Tibial artery (tissue), 4 donors: ENCODE measurements at regions not wholly inside any gene's neighbourhood (a gene's known extent, or its start where the extent isn't known, plus 50 kb on each side); places are given as distances from the start of the nearest gene placed in this dataset.

Experiments used
- DNase-seq, 2 donors: peaks; one replicate each; pipeline ENCODE4 v3.0.0-alpha.2; 2019
- H3K27ac ChIP-seq, 2 donors: fragments of 200-600 bp; sonication (generic) in 1 of 2; 1 replicate in 1 of 2; 2 replicates in 1 of 2; pipeline ENCODE4 v1.5.1; 2018 to 2019; ENCODE audit warnings: mild to moderate bottlenecking in 1 of 2
- H3K27me3 ChIP-seq, 2 donors: fragments of 200-600 bp; sonication (generic) in 1 of 2; one replicate each; pipeline versions ENCODE4 v1.5.1 to v1.6.0; 2016 to 2019
- H3K36me3 ChIP-seq, 3 donors: fragments of 200-600 bp; sonication (generic) in 2 of 3; one replicate each; pipeline ENCODE4 v1.5.1; 2016 to 2019; ENCODE audit warnings: mild to moderate bottlenecking in 2 of 3
- H3K4me1 ChIP-seq, 4 donors: fragments of 200-600 bp; sonication (generic) in 2 of 4; 1 replicate in 3 of 4; 2 replicates in 1 of 4; pipeline ENCODE4 v1.5.1; 2016 to 2019
- H3K4me3 ChIP-seq, 2 donors: fragments of 200-600 bp; sonication (generic) in 1 of 2; 1 replicate in 1 of 2; 2 replicates in 1 of 2; pipeline ENCODE4 v1.5.1; 2018 to 2019; ENCODE audit warnings: mild to moderate bottlenecking in 2 of 2
- H3K9me3 ChIP-seq, 3 donors: fragments of 200-600 bp; sonication (generic) in 1 of 3; one replicate each; pipeline ENCODE4 v1.5.1; 2016 to 2019
- CTCF ChIP-seq, 2 experiments: fragments of 200-600 bp in 1 of 2; fragments of 450-650 bp in 1 of 2; IDR thresholded peaks; one replicate each; pipeline ENCODE4 v1.5.1; 2017 to 2019; ENCODE audit warnings: antibody characterized with exemption in 2 of 2, mild to moderate bottlenecking in 1 of 2, moderate library complexity in 1 of 2
- intact Hi-C: fragments of 100-400 bp; cut with DNase I; formaldehyde crosslinking; loops from one replicate; pipeline ENCODE4 v1.15.0; 2023; ENCODE audit warnings: low total_unique reads

DNA sequence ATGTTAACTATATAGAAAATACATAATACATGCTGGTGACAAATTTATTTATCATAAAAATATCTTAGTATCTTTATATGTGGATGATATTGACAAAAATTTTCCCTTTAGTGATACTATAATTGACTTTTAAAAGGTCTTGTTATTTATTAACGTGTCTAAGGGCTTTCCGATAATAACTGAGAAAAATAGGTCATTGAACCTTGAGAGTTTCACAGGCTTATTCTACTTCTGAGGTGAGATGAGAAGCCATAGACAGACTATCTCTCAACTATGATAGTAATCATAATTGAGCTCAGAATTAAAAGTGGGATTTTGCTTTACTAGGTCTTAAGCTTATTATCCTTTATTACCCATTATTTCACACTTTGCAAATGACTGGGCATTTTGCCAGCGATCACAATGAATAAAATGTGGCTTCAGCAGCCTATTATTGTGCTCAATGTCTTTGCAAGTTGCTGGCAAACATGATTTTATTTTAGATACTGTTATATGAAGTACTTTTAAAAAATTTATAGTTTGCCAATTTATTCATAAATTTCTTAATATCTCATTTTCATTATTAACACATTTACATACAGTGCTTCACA is 574.5 kb downstream of the ZWINT start:
- intact Hi-C loops: no loop called here
- TF ChIP-seq CTCF (IDR thresholded peaks at IDR 0.05): no peak
- DNase-seq: no peak
- Histone ChIP-seq H3K36me3 (no peaks in the 10 kb centered on the region), H3K9me3 (no peaks in the 10 kb centered on the region), H3K4me1 (no peaks in the 10 kb centered on the region), H3K27ac (no peak overlapping the region), H3K4me3 (no peak overlapping the region), H3K27me3 (no peaks in the 10 kb centered on the region)

DNA sequence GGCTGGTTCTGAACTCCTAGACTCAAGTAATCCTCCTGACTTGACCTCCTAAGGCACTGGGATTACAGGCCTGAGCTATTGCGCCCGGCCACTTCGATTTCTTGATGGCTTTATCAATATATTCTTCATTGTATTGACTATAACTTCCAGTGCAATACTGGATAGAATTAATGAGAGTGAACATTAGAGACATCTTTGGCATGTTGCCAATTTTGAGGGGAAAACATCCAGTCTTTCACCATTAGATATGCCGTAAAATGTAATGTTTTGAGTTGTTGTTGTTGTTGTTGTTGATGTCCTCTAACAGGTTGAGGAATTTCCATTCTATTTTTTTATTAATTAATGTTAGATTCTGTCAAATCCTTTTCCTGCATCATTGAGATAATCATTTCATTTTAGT is 578.9 kb downstream of the ZWINT start:
- no peak for TF ChIP-seq CTCF (IDR thresholded peaks at IDR 0.05)
- no peaks in the 10 kb centered on the region for H3K36me3 ChIP-seq
- intact Hi-C loops: no loop called here
- DNase-seq: no peak
- H3K9me3 ChIP-seq: no peaks in the 10 kb centered on the region
- no peak overlapping the region for H3K27ac ChIP-seq
- no peaks in the 10 kb centered on the region for H3K27me3 ChIP-seq
- no peak overlapping the region for H3K4me3 ChIP-seq
- H3K4me1 ChIP-seq: no peaks in the 10 kb centered on the region

- intact Hi-C loops: no loop called here
- no peak for TF ChIP-seq CTCF (IDR thresholded peaks at IDR 0.05)
- no peaks in the 10 kb centered on the region for H3K27me3 ChIP-seq
Observed at GRCh38 chr10:55766212-55766611, 594.8 kb downstream of the ZWINT start.

DNA sequence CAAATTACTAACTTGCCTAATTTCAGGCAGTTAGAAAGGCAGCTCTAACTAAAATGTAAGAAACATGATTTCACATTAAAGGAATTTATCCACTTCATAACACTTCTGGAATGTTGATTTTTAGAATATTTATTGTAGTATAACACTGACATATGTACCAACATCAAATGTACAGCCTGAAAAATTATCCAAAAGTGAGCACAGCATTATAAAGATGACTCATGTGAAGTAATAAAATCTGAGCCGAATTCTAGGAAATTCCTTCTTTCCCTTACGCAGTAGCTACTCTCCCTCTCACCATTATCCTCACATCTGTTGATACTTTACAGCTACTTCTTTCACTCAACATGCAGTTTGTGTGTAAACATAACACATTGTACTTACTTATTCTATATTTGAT is 610.6 kb downstream of the ZWINT start:
- no peak overlapping the region for H3K4me3 ChIP-seq
- no peak for TF ChIP-seq CTCF (IDR thresholded peaks at IDR 0.05)
- H3K9me3 ChIP-seq: no peaks in the 10 kb centered on the region
- DNase-seq: no peak
- intact Hi-C loops: no loop called here
- no peaks in the 10 kb centered on the region for H3K27me3 ChIP-seq
- no peak overlapping the region for H3K27ac ChIP-seq
- no peaks in the 10 kb centered on the region for H3K36me3 ChIP-seq
- no peaks in the 10 kb centered on the region for H3K4me1 ChIP-seq

More at GRCh38 chr10:55766212-55766611, 594.8 kb downstream of the ZWINT start:
- no peak overlapping the region for H3K27ac ChIP-seq
- no peak for DNase-seq
- no peaks in the 10 kb centered on the region for H3K9me3 ChIP-seq
- no peaks in the 10 kb centered on the region for H3K36me3 ChIP-seq
- no peak overlapping the region for H3K4me3 ChIP-seq
- H3K4me1 ChIP-seq: no peaks in the 10 kb centered on the region

DNA sequence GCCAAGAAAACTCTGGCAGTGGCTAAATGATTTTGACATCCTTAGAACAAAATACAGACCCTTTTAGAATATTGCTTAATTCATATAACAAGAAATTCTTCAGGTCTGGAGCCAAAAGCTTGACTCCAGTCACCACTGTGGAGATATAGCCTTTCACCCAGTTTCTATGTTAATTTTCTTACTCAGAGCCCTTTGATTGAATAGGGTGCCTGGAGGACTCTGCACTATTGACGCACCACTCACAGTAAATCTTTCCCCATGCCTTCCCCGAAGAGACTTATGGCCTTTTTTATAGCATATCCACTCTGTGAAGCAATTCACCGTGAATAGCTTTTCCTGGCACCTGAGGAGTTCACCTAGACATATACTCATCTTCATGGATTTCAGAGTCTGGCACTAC is 613.8 kb downstream of the ZWINT start:
- intact Hi-C loops: no loop called here
- Histone ChIP-seq H3K27me3 (no peaks in the 10 kb centered on the region), H3K27ac (no peak overlapping the region), H3K36me3 (no peaks in the 10 kb centered on the region), H3K4me3 (no peak overlapping the region), H3K4me1 (no peaks in the 10 kb centered on the region), H3K9me3 (no peaks in the 10 kb centered on the region)
- DNase-seq: no peak
- TF ChIP-seq CTCF (IDR thresholded peaks at IDR 0.05): no peak

- Histone ChIP-seq H3K4me3 (no peak overlapping the region), H3K4me1 (no peaks in the 10 kb centered on the region), H3K27me3 (no peaks in the 10 kb centered on the region), H3K36me3 (no peaks in the 10 kb centered on the region), H3K27ac (no peak overlapping the region), H3K9me3 (no peaks in the 10 kb centered on the region)
- intact Hi-C loops: no loop called here
- DNase-seq: no peak
- no peak for TF ChIP-seq CTCF (IDR thresholded peaks at IDR 0.05)
Observed at GRCh38 chr10:55746002-55746401, 615.1 kb downstream of the ZWINT start.
